ENCODE measurements at regions not wholly inside any gene's neighbourhood (a gene's known extent, or its start where the extent isn't known, plus 50 kb on each side); places are given as distances from the start of the nearest gene placed in this dataset.

GRCh38 chr14:98233656-98234055, 1038.3 kb downstream of the BCL11B start:
- no peak overlapping the region for H3K27ac Mint-ChIP-seq (ENCODE audit: unreplicated experiment)
- no peak overlapping the region for H3K4me3 Mint-ChIP-seq (ENCODE audit: unreplicated experiment)
- peaks cover 9% of the 10 kb centered on the region for H3K4me1 Mint-ChIP-seq (ENCODE audit: unreplicated experiment)
- TF ChIP-seq CTCF (IDR thresholded peaks at IDR 0.05; ENCODE audit: unreplicated experiment) = no peak
- H3K9me3 Mint-ChIP-seq (ENCODE audit: unreplicated experiment) = no peaks in the 10 kb centered on the region
- H3K36me3 Mint-ChIP-seq (ENCODE audit: low read depth, unreplicated experiment) = no peaks in the 10 kb centered on the region
- no peaks in the 10 kb centered on the region for H3K27me3 Mint-ChIP-seq (ENCODE audit: unreplicated experiment)
- DNase-seq (ENCODE audit: low spot score) = no peak

- TF ChIP-seq CTCF (IDR thresholded peaks at IDR 0.05; ENCODE audit: unreplicated experiment) = no peak
- Mint-ChIP-seq H3K27ac (ENCODE audit: unreplicated experiment) (no peak overlapping the region), H3K4me1 (ENCODE audit: unreplicated experiment) (peaks cover 9% of the 10 kb centered on the region), H3K27me3 (ENCODE audit: unreplicated experiment) (no peaks in the 10 kb centered on the region), H3K36me3 (ENCODE audit: low read depth, unreplicated experiment) (no peaks in the 10 kb centered on the region), H3K4me3 (ENCODE audit: unreplicated experiment) (no peak overlapping the region), H3K9me3 (ENCODE audit: unreplicated experiment) (no peaks in the 10 kb centered on the region)
- DNase-seq (ENCODE audit: low spot score) = no peak
These were observed 1037.8 kb downstream of the BCL11B start for GRCh38 chr14:98234208-98234607.

GRCh38 chr14:98236314-98236713, 1035.7 kb downstream of the BCL11B start:
- H3K4me3 Mint-ChIP-seq (ENCODE audit: unreplicated experiment) = no peak overlapping the region
- no peak for TF ChIP-seq CTCF (IDR thresholded peaks at IDR 0.05; ENCODE audit: unreplicated experiment)
- no peaks in the 10 kb centered on the region for H3K36me3 Mint-ChIP-seq (ENCODE audit: low read depth, unreplicated experiment)
- no peak for DNase-seq (ENCODE audit: low spot score)
- H3K9me3 Mint-ChIP-seq (ENCODE audit: unreplicated experiment) = no peaks in the 10 kb centered on the region
- peaks cover 7% of the 10 kb centered on the region for H3K4me1 Mint-ChIP-seq (ENCODE audit: unreplicated experiment)
- H3K27me3 Mint-ChIP-seq (ENCODE audit: unreplicated experiment) = no peaks in the 10 kb centered on the region
- H3K27ac Mint-ChIP-seq (ENCODE audit: unreplicated experiment) = no peak overlapping the region

- no peak overlapping the region for H3K27ac Mint-ChIP-seq (ENCODE audit: unreplicated experiment)
These were observed 1034.1 kb downstream of the BCL11B start for GRCh38 chr14:98237939-98238338.

GRCh38 chr14:98240376-98240775, 1031.6 kb downstream of the BCL11B start:
- no peaks in the 10 kb centered on the region for H3K4me1 Mint-ChIP-seq (ENCODE audit: unreplicated experiment)
- DNase-seq (ENCODE audit: low spot score) = no peak
- H3K9me3 Mint-ChIP-seq (ENCODE audit: unreplicated experiment) = no peaks in the 10 kb centered on the region
- no peaks in the 10 kb centered on the region for H3K36me3 Mint-ChIP-seq (ENCODE audit: low read depth, unreplicated experiment)
- TF ChIP-seq CTCF (IDR thresholded peaks at IDR 0.05; ENCODE audit: unreplicated experiment) = no peak
- no peaks in the 10 kb centered on the region for H3K27me3 Mint-ChIP-seq (ENCODE audit: unreplicated experiment)
- H3K27ac Mint-ChIP-seq (ENCODE audit: unreplicated experiment) = no peak overlapping the region
- no peak overlapping the region for H3K4me3 Mint-ChIP-seq (ENCODE audit: unreplicated experiment)

More at GRCh38 chr14:98237939-98238338, 1034.1 kb downstream of the BCL11B start:
- Mint-ChIP-seq H3K27me3 (ENCODE audit: unreplicated experiment) (no peaks in the 10 kb centered on the region), H3K9me3 (ENCODE audit: unreplicated experiment) (no peaks in the 10 kb centered on the region), H3K4me1 (ENCODE audit: unreplicated experiment) (peaks cover 7% of the 10 kb centered on the region), H3K36me3 (ENCODE audit: low read depth, unreplicated experiment) (no peaks in the 10 kb centered on the region), H3K4me3 (ENCODE audit: unreplicated experiment) (no peak overlapping the region)
- TF ChIP-seq CTCF (IDR thresholded peaks at IDR 0.05; ENCODE audit: unreplicated experiment) = no peak
- DNase-seq (ENCODE audit: low spot score) = no peak
